ENCODE measurements at regions not wholly inside any gene's neighbourhood (a gene's known extent, or its start where the extent isn't known, plus 50 kb on each side); places are given as distances from the start of the nearest gene placed in this dataset.
"Not testable (repeated sequence)": the region's sequence is repeated elsewhere in the genome, so short reads cannot be mapped to it uniquely, and the experiment has no call there.

- H3F3A ChIP-seq (ENCODE audit: insufficient read depth): no peaks in the 10 kb centered on the region
- H3K9me2 ChIP-seq (replicated peaks; ENCODE audit: insufficient read depth, low read length): no peaks in the 10 kb centered on the region
- H3K36me3 ChIP-seq (ENCODE audit: low read length): no peaks in the 10 kb centered on the region
- H3K4me3 ChIP-seq (ENCODE audit: insufficient read depth, low read length, poor library complexity, severe bottlenecking): no peak overlapping the region
- no peaks in the 10 kb centered on the region for H4K20me1 ChIP-seq (ENCODE audit: low read depth, low read length)
- no peak overlapping the region for H3K9ac ChIP-seq (ENCODE audit: low read length)
- no peaks in the 10 kb centered on the region for H3K27me3 ChIP-seq (ENCODE audit: low read length)
- no peaks in the 10 kb centered on the region for H3K79me2 ChIP-seq (ENCODE audit: insufficient read depth, low read length)
- H3K4me2 ChIP-seq (ENCODE audit: low read depth, low read length, poor library complexity, severe bottlenecking): no peak overlapping the region
- H3K9me3 ChIP-seq (ENCODE audit: insufficient read depth, low read length): no peaks in the 10 kb centered on the region
- TF ChIP-seq EZH2phosphoT487 (conservative IDR thresholded peaks at IDR 0.05; ENCODE audit: low read length): no peak
- no peak for TF ChIP-seq CTCF (IDR thresholded peaks at IDR 0.05; ENCODE audit: insufficient read depth, low read length, poor library complexity, severe bottlenecking)
- H2AFZ ChIP-seq (ENCODE audit: low read depth, low read length, severe bottlenecking): no peak overlapping the region
- no peak overlapping the region for H3K27ac ChIP-seq (ENCODE audit: low read depth, low read length)
Measured at GRCh38 chr11:121996574-121996973, 119.4 kb downstream of the BLID start.

DNA sequence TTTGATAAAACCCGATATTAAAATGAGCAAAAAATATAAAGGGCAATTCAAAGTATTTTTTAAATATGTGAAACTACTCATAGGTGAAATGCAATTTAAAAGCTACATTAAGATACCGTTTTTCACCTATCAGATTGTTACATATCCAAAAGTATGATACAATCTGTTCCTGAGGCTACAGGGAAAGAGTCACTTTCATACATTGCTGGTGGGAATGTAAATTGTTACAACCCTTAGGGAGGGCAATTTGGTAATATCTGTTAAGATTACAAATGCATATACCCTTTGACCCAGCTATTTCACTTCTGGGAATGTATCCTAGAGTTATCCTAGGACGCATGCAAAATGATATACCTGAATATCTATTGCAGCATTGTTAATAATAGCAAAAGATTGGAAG is 132.1 kb downstream of the BLID start:
- Histone ChIP-seq H3K27ac (ENCODE audit: low read depth, low read length) (no peak overlapping the region), H3K4me3 (ENCODE audit: insufficient read depth, low read length, poor library complexity, severe bottlenecking) (no peak overlapping the region), H3K9me2 (replicated peaks; ENCODE audit: insufficient read depth, low read length) (no peaks in the 10 kb centered on the region), H4K20me1 (ENCODE audit: low read depth, low read length) (no peaks in the 10 kb centered on the region), H3K9me3 (ENCODE audit: insufficient read depth, low read length) (no peaks in the 10 kb centered on the region), H3K27me3 (ENCODE audit: low read length) (no peaks in the 10 kb centered on the region), H3K4me2 (ENCODE audit: low read depth, low read length, poor library complexity, severe bottlenecking) (no peak overlapping the region), H3K36me3 (ENCODE audit: low read length) (no peaks in the 10 kb centered on the region), H3F3A (ENCODE audit: insufficient read depth) (no peaks in the 10 kb centered on the region), H3K79me2 (ENCODE audit: insufficient read depth, low read length) (no peaks in the 10 kb centered on the region), H3K9ac (ENCODE audit: low read length) (no peak overlapping the region), H2AFZ (ENCODE audit: low read depth, low read length, severe bottlenecking) (no peak overlapping the region)
- TF ChIP-seq CTCF (IDR thresholded peaks at IDR 0.05; ENCODE audit: insufficient read depth, low read length, poor library complexity, severe bottlenecking): no peak
- no peak for TF ChIP-seq EZH2phosphoT487 (conservative IDR thresholded peaks at IDR 0.05; ENCODE audit: low read length)

GRCh38 chr11:121977914-121978313 is 138.1 kb downstream of the BLID start:
- not testable (repeated sequence) for H4K20me1 ChIP-seq (ENCODE audit: low read depth, low read length); H3K4me2 ChIP-seq (ENCODE audit: low read depth, low read length, poor library complexity, severe bottlenecking); H3F3A ChIP-seq (ENCODE audit: insufficient read depth); H3K27me3 ChIP-seq (ENCODE audit: low read length); H3K4me3 ChIP-seq (ENCODE audit: insufficient read depth, low read length, poor library complexity, severe bottlenecking); H3K9me3 ChIP-seq (ENCODE audit: insufficient read depth, low read length); H3K9ac ChIP-seq (ENCODE audit: low read length); H3K9me2 ChIP-seq (replicated peaks; ENCODE audit: insufficient read depth, low read length); H3K27ac ChIP-seq (ENCODE audit: low read depth, low read length); H2AFZ ChIP-seq (ENCODE audit: low read depth, low read length, severe bottlenecking); H3K36me3 ChIP-seq (ENCODE audit: low read length); H3K79me2 ChIP-seq (ENCODE audit: insufficient read depth, low read length)

DNA sequence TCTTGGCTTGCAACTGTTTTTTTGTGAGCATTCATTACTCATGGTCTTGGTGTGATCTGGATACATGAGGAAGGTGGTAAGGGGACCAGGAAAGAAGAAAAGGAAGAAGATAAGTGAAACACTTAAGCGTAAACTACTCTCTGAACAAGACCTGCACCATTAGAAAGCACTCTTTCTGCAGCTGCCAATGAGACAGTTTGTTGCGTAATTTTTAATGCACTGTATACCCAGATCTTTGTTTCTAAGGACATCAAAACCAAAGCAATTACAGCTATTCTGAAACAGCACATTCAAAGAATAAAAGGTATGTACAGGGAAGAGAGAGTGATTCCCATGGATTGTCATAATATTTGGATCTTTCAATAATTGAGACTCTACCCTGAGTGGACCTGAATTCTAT is 147.4 kb downstream of the BLID start:
- no peak overlapping the region for H3K27ac ChIP-seq (ENCODE audit: low read depth, low read length)
- H3K9ac ChIP-seq (ENCODE audit: low read length): no peak overlapping the region
- no peaks in the 10 kb centered on the region for H3K9me3 ChIP-seq (ENCODE audit: insufficient read depth, low read length)
- no peaks in the 10 kb centered on the region for H3K79me2 ChIP-seq (ENCODE audit: insufficient read depth, low read length)
- no peaks in the 10 kb centered on the region for H3K36me3 ChIP-seq (ENCODE audit: low read length)
- TF ChIP-seq EZH2phosphoT487 (conservative IDR thresholded peaks at IDR 0.05; ENCODE audit: low read length) (no peak), CTCF (IDR thresholded peaks at IDR 0.05; ENCODE audit: insufficient read depth, low read length, poor library complexity, severe bottlenecking) (no peak)
- H4K20me1 ChIP-seq (ENCODE audit: low read depth, low read length): no peaks in the 10 kb centered on the region
- no peak overlapping the region for H3K4me3 ChIP-seq (ENCODE audit: insufficient read depth, low read length, poor library complexity, severe bottlenecking)
- no peaks in the 10 kb centered on the region for H3K9me2 ChIP-seq (replicated peaks; ENCODE audit: insufficient read depth, low read length)
- H3K27me3 ChIP-seq (ENCODE audit: low read length): no peaks in the 10 kb centered on the region
- H2AFZ ChIP-seq (ENCODE audit: low read depth, low read length, severe bottlenecking): no peak overlapping the region
- H3K4me2 ChIP-seq (ENCODE audit: low read depth, low read length, poor library complexity, severe bottlenecking): no peak overlapping the region
- no peaks in the 10 kb centered on the region for H3F3A ChIP-seq (ENCODE audit: insufficient read depth)

Measured in SU-DHL-6 (cell line).